ENCODE measurements at regions not wholly inside any gene's neighbourhood (a gene's known extent, or its start where the extent isn't known, plus 50 kb on each side); places are given as distances from the start of the nearest gene placed in this dataset.

GRCh38 chr14:51341338-51341737 lies 101.3 kb downstream of the TMX1 start (continued):
- TF ChIP-seq ETS1 (IDR thresholded peaks at IDR 0.05) (no peak), CTCF (conservative IDR thresholded peaks at IDR 0.05; ENCODE audit: low read depth in 2 of 2) (no peak), EZH2phosphoT487 (IDR thresholded peaks at IDR 0.05; ENCODE audit: unreplicated experiment) (no peak), ZNF114 (CRISPR knock-in tag; IDR thresholded peaks at IDR 0.05) (no peak), CREB1 (CRISPR knock-in tag; IDR thresholded peaks at IDR 0.05; ENCODE audit: low read depth) (no peak), NANOG (IDR thresholded peaks at IDR 0.05; ENCODE audit: borderline replicate concordance) (no peak), JUNB (IDR thresholded peaks at IDR 0.05; ENCODE audit: unreplicated experiment) (no peak), STAT1 (IDR thresholded peaks at IDR 0.05; ENCODE audit: unreplicated experiment) (no peak), REST (IDR thresholded peaks at IDR 0.05; ENCODE audit: unreplicated experiment) (no peak), ZNF331 (CRISPR knock-in tag; IDR thresholded peaks at IDR 0.05; ENCODE audit: low read depth) (no peak)

GRCh38 chr14:51342226-51342625 lies 102.2 kb downstream of the TMX1 start:
- H3F3A ChIP-seq (replicated peaks; ENCODE audit: low read depth) = no peaks in the 10 kb centered on the region
- H2AFZ ChIP-seq = no peak overlapping the region
- H3K79me2 ChIP-seq (replicated peaks; ENCODE audit: insufficient read depth) = no peaks in the 10 kb centered on the region
- no peaks in the 10 kb centered on the region for H4K20me1 ChIP-seq (replicated peaks; ENCODE audit: insufficient read depth)
- H3K4me3 Mint-ChIP-seq = no peak overlapping the region
- no peak overlapping the region for H3K4me2 ChIP-seq
- H3K36me3 Mint-ChIP-seq (ENCODE audit: low read depth) = peaks cover 6% of the 10 kb centered on the region; the same call in 2 of the 3 replicates
- peaks cover 2% of the 10 kb centered on the region for H3K4me1 ChIP-seq (ENCODE audit: insufficient read depth)
- DNase-seq (ENCODE audit: low spot score) = no peak
- peaks cover 2% of the 10 kb centered on the region; the same call in 1 of the 3 replicates for H3K4me1 Mint-ChIP-seq
- H3K9me2 ChIP-seq (ENCODE audit: insufficient read depth) = peaks cover 10% of the 10 kb centered on the region
- no peak for ATAC-seq
- H3K9me3 Mint-ChIP-seq = peaks cover 13% of the 10 kb centered on the region
- H3K4me3 ChIP-seq = no peak overlapping the region
- no peaks in the 10 kb centered on the region for H3K36me3 ChIP-seq (ENCODE audit: insufficient read depth)
- H3K27ac ChIP-seq (ENCODE audit: low read depth) = no peak overlapping the region
- no peaks in the 10 kb centered on the region for H3K27me3 Mint-ChIP-seq (ENCODE audit: insufficient read depth, low read depth, poor library complexity)
- H3K27me3 ChIP-seq (ENCODE audit: insufficient read depth) = no peaks in the 10 kb centered on the region
- no peak overlapping the region for H3K27ac Mint-ChIP-seq
- TF ChIP-seq CTCF (conservative IDR thresholded peaks at IDR 0.05; ENCODE audit: low read depth in 2 of 2) = no peak
- TF ChIP-seq REST (IDR thresholded peaks at IDR 0.05; ENCODE audit: unreplicated experiment) = no peak
